ENCODE measurements at regions not wholly inside any gene's neighbourhood (a gene's known extent, or its start where the extent isn't known, plus 50 kb on each side); places are given as distances from the start of the nearest gene placed in this dataset.

GRCh38 chr1:209454340-209454994, 129.0 kb upstream of the CAMK1G start:
- DNase-seq, result no peak

DNA sequence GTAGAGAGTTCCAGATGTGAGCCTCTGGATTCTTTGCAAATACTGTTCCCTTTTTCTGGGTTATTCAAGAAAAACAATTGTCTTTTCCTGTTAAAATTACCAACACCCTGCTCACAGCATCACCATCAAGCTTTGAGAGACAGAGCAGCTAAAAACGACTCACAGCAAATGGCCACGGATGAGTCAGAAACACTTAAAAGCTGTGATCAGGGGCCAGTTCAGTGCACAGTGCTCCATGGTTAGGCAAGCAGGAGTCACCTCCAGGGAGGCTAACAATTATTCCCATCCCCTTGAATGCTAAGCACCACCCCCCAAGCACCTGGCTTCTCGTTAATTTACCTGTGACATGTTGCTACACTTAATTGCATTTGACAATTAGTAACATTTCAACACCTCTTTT, 128.4 kb upstream of the CAMK1G start:
- no peak for DNase-seq

GRCh38 chr1:209455661-209456358, 127.7 kb upstream of the CAMK1G start:
- DNase-seq, result no peak

GRCh38 chr1:209456878-209457277, 126.6 kb upstream of the CAMK1G start:
- no peak for DNase-seq

DNA sequence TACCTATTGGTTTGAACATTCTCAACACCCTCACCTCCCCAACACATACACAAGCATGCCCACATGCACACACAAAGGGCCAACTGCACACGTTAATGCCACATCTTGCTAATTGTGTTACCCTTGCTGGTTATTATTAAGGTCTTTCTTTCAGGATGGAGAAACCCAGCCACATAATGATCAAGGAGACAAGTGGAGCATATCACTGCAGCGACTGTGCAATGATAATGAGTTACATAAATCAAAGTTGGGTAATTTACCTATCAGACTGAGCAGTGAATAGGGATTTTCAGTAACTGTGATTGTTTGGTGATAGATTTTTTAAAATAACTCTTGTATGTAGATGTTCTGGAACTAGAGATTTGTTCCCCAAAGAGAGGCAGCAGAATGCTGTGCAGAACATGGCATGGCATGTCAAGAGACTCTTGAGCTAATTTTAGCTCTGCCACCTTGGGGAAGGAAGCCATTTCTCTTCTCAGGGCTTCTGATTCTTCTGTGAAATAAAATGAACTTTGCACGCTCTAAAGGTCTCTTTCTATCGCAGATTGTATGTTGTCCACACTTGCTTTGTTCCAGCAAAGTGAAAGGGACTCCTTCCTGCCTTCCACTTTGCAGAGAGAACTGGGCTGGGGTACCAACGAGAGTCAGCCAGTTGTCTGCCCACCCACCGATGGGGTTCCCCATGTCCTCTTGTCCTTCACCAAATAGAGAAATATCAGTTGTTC, 126.0 kb upstream of the CAMK1G start:
- DNase-seq, result no peak

GRCh38 chr1:209458921-209459320, 124.6 kb upstream of the CAMK1G start:
- DNase-seq, result no peak

DNA sequence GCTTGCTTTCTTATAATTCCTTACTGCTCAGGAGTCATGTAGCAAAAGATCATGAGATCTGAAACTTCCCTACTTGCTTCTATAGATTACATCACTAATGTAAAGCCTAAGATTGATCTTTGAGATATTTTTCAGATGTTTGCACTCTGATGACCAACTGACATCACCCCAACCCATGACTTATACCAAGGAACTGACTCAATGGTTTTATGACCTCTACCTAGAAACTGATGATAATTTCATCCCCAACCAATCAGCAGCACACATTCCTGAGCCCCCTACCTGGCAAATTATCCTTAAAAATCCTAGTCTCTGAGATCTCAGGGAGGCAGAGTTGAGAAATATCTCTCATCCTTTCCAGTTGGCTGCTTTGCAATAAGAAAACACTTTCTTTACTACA, 122.3 kb upstream of the CAMK1G start:
- no peak for DNase-seq

GRCh38 chr1:209462433-209462832, 121.1 kb upstream of the CAMK1G start:
- DNase-seq, result no peak

GRCh38 chr1:209463441-209463840, 120.1 kb upstream of the CAMK1G start:
- no peak for DNase-seq

DNA sequence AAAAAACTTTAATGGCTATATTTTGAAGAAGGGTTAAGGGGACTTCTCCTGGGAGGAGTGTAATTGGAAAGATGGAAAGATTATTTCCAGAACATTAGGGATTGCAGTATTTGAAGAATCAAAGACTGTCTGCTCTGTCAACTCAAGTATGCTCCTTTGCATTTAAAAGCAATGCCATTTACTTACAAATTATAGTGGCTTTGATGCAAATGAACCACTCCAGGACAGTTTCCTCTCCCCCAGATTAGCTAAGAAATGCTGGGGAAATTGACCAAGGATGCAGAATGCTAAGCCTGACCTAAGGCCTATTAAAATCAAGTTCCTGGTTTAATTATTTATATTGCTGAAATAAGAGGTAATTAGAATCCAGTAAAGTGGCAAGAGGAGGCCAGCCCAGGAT, 110.5 kb upstream of the CAMK1G start:
- DNase-seq, result no peak

GRCh38 chr1:209480345-209480744, 103.2 kb upstream of the CAMK1G start:
- DNase-seq, result no peak

DNA sequence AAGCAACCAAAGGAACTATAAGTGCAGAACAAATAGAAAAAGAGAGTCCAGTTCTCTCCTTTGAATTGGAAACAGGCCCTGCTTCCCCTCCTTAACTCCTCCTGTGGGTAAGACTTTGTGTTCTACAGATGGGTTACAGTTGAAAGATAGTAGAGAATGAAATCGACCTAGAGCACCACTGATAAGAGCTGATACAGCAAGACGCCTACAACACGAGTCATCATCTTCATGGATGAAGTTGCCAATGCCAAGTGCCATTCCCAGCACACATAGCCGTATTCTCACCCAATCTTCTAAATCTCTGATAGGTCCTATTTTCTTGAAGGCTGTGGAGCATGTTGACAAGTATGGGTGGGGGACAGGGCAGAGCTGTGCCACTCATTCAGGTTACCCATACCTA, 99.8 kb upstream of the CAMK1G start:
- DNase-seq, result no peak

GRCh38 chr1:209484429-209484828, 99.1 kb upstream of the CAMK1G start:
- no peak for DNase-seq

DNA sequence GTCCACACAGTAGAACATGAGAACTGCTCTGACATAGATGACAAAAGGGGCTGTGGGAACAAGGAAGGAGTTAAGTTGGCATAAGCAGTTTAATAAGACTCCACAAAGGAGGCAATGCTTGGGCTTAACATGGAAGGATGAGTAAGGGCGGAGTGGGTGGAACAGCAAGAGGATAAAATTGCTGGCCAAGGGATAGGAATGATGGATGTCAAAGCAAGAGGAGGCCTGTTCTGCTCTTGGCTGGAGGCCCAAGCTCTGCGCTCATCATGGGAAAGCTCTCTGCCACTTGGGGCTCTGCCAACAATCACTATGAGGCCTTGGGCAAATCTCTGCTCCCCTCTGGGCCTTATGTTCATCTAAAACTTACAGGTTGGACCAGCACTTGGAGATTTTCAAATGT, 98.3 kb upstream of the CAMK1G start:
- no peak for DNase-seq

- DNase-seq, result no peak
Measured at GRCh38 chr1:209485751-209486150, 97.8 kb upstream of the CAMK1G start.

DNA sequence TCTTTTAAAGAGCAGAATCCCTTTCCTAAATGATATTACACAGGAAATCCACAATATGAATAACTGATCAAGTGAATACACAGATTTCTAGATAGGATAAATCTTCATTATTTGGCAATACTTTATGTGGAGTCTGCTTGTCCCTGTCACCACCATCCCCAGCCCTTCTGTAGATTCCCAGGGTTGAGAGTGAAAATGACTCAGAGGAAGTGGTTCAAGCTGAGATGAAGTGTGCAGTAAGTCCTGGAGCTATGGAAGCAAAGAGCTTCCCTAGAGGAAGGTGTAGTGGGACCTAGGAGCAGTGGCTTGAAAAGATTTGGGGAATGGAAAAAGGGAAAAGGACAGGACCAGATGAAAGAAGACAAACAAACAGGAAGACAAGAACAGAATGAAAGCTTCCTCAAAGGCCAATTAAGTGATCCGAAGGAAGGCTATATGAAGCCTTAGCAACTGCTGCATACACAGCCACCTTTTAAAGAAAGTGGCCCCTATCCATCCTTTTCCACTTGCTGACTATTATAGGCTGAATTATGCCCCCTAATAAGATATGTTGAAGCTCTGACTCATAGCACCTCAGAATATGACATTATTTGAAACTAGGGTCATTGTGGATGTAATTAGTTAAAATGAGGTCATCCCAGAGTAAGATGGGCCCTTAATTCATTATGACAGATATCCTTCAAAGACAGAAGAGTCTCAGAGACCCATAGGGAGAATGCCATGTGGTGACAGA, 96.5 kb upstream of the CAMK1G start:
- no peak for DNase-seq

DNA sequence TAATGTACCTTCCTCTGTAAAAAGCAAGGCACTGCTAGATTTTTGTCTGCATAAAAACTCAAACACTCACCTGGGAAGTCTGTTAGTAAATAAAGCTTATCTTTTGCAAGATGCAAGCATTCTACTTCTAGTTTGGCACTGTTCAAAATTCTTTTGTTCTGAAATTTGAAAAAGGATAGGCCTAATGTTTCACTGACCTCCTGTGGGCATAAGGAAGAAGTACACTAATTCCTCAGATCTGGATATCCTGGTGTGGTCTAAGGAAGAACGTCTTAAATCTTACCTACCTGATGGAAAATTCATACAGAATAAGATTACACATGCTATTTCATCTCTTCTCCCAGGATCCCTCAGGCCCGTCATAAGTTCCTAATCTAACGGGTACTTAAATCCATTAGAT, 93.5 kb upstream of the CAMK1G start:
- DNase-seq, result no peak

GRCh38 chr1:209491031-209491430, 92.5 kb upstream of the CAMK1G start:
- DNase-seq, result no peak

- no peak for DNase-seq
Measured at GRCh38 chr1:209491496-209491895, 92.0 kb upstream of the CAMK1G start.

- DNase-seq, result no peak
Measured at GRCh38 chr1:209491897-209492296, 91.6 kb upstream of the CAMK1G start.

- no peak for DNase-seq
Measured at GRCh38 chr1:209493559-209493958, 90.0 kb upstream of the CAMK1G start.

- no peak for DNase-seq
Measured at GRCh38 chr1:209497729-209498128, 85.8 kb upstream of the CAMK1G start.

- no peak for DNase-seq
Measured at GRCh38 chr1:209500993-209501392, 82.5 kb upstream of the CAMK1G start.
